CD14-positive monocyte (primary cell): ENCODE measurements at regions not wholly inside any gene's neighbourhood (a gene's known extent, or its start where the extent isn't known, plus 50 kb on each side); places are given as distances from the start of the nearest gene placed in this dataset.

Source experiments
- DNase-seq, 3 donors: peaks; one replicate each; pipeline ENCODE4 v3.0.0-alpha.2; 2011 to 2022
- H2AFZ ChIP-seq: 2 replicates; pipeline ENCODE4 v1.6.0; 2012; ENCODE audit warnings: mild to moderate bottlenecking, low read depth, low read length, inconsistent platforms; ENCODE audit not compliant: insufficient read depth, poor library complexity, severe bottlenecking
- H3K27ac ChIP-seq, 2 donors: 1 replicate in 1 of 2; 2 replicates in 1 of 2; pipeline ENCODE4 v1.5.1; 2012 to 2013; ENCODE audit warnings: low read length in 2 of 2, control low read depth in 1 of 2, inconsistent platforms in 1 of 2, low read depth in 1 of 2, mild to moderate bottlenecking in 1 of 2
- H3K27me3 ChIP-seq, 2 donors: one replicate each; pipeline versions ENCODE4 v1.6.0 to v1.6.1; 2011 to 2013; ENCODE audit warnings: low read length in 2 of 2; ENCODE audit not compliant: control insufficient read depth in 2 of 2, insufficient read depth in 2 of 2
- H3K36me3 ChIP-seq, 2 donors: replicated peaks in 1 of 2; 1 replicate in 1 of 2; 2 replicates in 1 of 2; pipeline versions ENCODE4 v1.5.1 to v1.6.1; 2012 to 2013; ENCODE audit warnings: low read length in 2 of 2, control low read depth in 1 of 2, inconsistent platforms in 1 of 2, mild to moderate bottlenecking in 1 of 2; ENCODE audit not compliant: insufficient read depth in 2 of 2, control insufficient read depth in 1 of 2
- H3K4me1 ChIP-seq, 2 donors: 1 replicate in 1 of 2; 2 replicates in 1 of 2; pipeline versions ENCODE4 v1.5.1 to v1.6.1; 2012 to 2013; ENCODE audit warnings: low read length in 2 of 2, control low read depth in 1 of 2, inconsistent platforms in 1 of 2, mild to moderate bottlenecking in 1 of 2, moderate library complexity in 1 of 2; ENCODE audit not compliant: insufficient read depth in 2 of 2, control insufficient read depth in 1 of 2
- H3K4me2 ChIP-seq: replicated peaks from 2 replicates; pipeline ENCODE3; 2012; ENCODE audit warnings: low read length, moderate library complexity, mild to moderate bottlenecking; ENCODE audit not compliant: poor library complexity, severe bottlenecking; ENCODE audit errors: extremely low read depth
- H3K4me3 ChIP-seq, 3 experiments: fragments of 200-600 bp in 1 of 3; sonication (generic) in 1 of 3; replicated peaks in 1 of 3; 1 replicate in 2 of 3; 2 replicates in 1 of 3; pipeline ENCODE4 v1.5.1; 2011 to 2013; ENCODE audit warnings: low read length in 3 of 3, mild to moderate bottlenecking in 3 of 3, control low read depth in 2 of 3, low read depth in 2 of 3, inconsistent platforms in 1 of 3, moderate library complexity in 1 of 3
- H3K79me2 ChIP-seq: 2 replicates; pipeline ENCODE4 v1.6.0; 2012; ENCODE audit warnings: mild to moderate bottlenecking, control low read depth, inconsistent platforms, low read length, moderate library complexity; ENCODE audit not compliant: insufficient read depth
- H3K9ac ChIP-seq: 2 replicates; pipeline ENCODE4 v1.6.0; 2017; ENCODE audit warnings: low read length, mild to moderate bottlenecking; ENCODE audit not compliant: insufficient read depth, poor library complexity, severe bottlenecking
- H3K9me3 ChIP-seq, 2 donors: replicated peaks in 1 of 2; 1 replicate in 1 of 2; 2 replicates in 1 of 2; pipeline versions ENCODE4 v1.5.1 to v1.6.1; 2012 to 2013; ENCODE audit warnings: low read length in 2 of 2, control low read depth in 1 of 2; ENCODE audit not compliant: control insufficient read depth in 1 of 2, insufficient read depth in 1 of 2
- H4K20me1 ChIP-seq: 2 replicates; pipeline ENCODE4 v1.6.0; 2012; ENCODE audit warnings: mild to moderate bottlenecking, low read length, control low read depth, moderate library complexity; ENCODE audit not compliant: insufficient read depth
- H3K27ac Mint-ChIP-seq, 7 donors: one replicate each; pipeline ENCODE4 v1.8.0; 2020; ENCODE audit warnings: mild to moderate bottlenecking in 7 of 7, mixed read lengths in 7 of 7, moderate library complexity in 6 of 7, inconsistent platforms in 2 of 7
- H3K27me3 Mint-ChIP-seq, 3 donors: one replicate each; pipeline ENCODE4 v1.8.0; 2021 to 2022; ENCODE audit warnings: low read depth in 3 of 3, mild to moderate bottlenecking in 3 of 3, mixed read lengths in 3 of 3, moderate library complexity in 3 of 3, inconsistent platforms in 1 of 3
- H3K36me3 Mint-ChIP-seq, 2 donors: one replicate each; pipeline ENCODE4 v1.8.0; 2020; ENCODE audit warnings: mixed read lengths in 2 of 2, inconsistent platforms in 1 of 2, mild to moderate bottlenecking in 1 of 2
- H3K4me1 Mint-ChIP-seq: one replicate; pipeline ENCODE4 v1.8.0; 2020; ENCODE audit warnings: mild to moderate bottlenecking, mixed read lengths
- H3K4me3 Mint-ChIP-seq, 2 donors: one replicate each; pipeline ENCODE4 v1.8.0; 2020; ENCODE audit warnings: mild to moderate bottlenecking in 2 of 2, mixed read lengths in 2 of 2, moderate library complexity in 1 of 2
- H3K9me3 Mint-ChIP-seq, 7 donors: one replicate each; pipeline ENCODE4 v1.8.0; 2020 to 2022; ENCODE audit warnings: mixed read lengths in 7 of 7, mild to moderate bottlenecking in 6 of 7, moderate library complexity in 6 of 7, inconsistent platforms in 2 of 7
- WGBS: methylation state at CpG from one replicate; pipeline ENCODE4 v1.1.5; 2013; ENCODE audit warnings: missing lambda C conversion rate; ENCODE audit not compliant: insufficient coverage; 5-methylcytosine and 5-hydroxymethylcytosine counted together
- intact Hi-C, 2 donors: fragments of 100-400 bp; cut with micrococcal nuclease; formaldehyde crosslinking; loops; one replicate each; pipeline versions ENCODE4 v1.15.0 to v1.15.1; 2023
- TF ChIP-seq, protein P1 (sequence below): fragments of 200-600 bp; IDR thresholded peaks from one replicate; pipeline ENCODE4 v1.8.0; 2022; ENCODE audit warnings: antibody characterized with exemption, mild to moderate bottlenecking

DNA sequence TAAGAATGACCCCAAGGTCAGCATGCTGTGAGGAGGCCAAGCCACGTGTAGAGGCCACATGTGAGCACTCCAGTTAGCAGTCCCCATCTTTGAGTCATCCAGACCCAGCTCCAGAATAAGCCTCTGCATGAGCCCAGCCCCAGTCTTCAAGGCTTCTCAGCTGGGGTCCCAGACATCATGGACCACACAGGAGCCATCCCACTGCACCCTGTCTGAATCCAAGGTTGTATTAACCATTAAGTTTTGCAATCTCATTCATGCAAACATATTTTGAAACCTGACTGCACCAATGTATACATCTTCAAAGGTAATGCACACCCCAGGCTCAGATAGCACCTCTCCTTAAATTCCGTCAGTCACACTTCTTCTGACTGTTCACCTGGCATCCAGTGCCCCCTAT is 249.1 kb upstream of the CHRNA7 start:
- no peaks in the 10 kb centered on the region for H3K36me3 Mint-ChIP-seq

DNA sequence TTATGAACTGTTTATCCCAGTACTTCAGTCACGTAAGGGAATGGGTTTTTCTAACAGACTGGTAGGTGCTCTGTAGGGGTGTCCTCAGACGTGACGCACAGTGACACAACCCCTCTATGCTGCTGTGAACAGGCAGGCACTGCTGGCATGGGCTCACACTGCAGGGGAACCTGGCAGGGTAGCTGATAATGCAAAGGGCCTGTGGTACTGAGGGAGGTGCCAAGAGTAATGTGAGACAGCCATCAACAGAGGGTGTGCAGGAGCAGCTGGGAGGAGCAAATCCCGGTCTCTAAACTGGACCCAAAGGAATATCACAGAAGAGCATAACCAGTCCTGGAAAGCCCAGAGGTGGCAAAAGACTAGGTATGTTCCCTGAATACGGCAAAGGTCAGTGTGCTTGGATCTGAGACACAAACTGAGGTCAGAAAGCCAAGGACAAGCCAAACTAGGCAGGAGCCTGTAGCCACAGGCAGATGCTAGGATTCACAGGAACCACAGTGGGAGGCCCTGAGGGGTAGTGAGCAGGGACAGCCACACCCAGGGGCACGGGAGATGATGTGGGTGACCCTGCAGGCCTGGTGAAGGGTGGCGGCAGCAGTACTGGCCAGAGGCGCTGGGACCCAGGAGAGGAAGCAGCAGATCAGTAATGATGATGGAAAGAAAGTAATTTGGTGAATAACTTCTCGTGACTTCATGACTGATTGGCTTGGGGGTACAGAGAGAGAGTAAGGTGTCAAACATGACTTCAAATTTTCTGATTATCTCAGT is 248.1 kb upstream of the CHRNA7 start:
- intact Hi-C loops = no loop called here
- Histone ChIP-seq H4K20me1 (no peaks in the 10 kb centered on the region), H3K9ac (no peak overlapping the region), H3K27me3 (no peaks in the 10 kb centered on the region), H2AFZ (no peak overlapping the region), H3K9me3 (no peaks in the 10 kb centered on the region), H3K4me1 (no peaks in the 10 kb centered on the region), H3K27ac (no peak overlapping the region), H3K4me3 (no peak overlapping the region), H3K79me2 (no peaks in the 10 kb centered on the region), H3K4me2 (no peak overlapping the region), H3K36me3 (no peaks in the 10 kb centered on the region)
- no peak for DNase-seq
- Mint-ChIP-seq H3K27me3 (peaks cover 1 to 3% (median 3%) of the 10 kb centered on the region in 3 donors), H3K9me3 (peaks cover 0 to 6% (median 0%) of the 10 kb centered on the region in 7 donors), H3K4me3 (no peak overlapping the region), H3K36me3 (no peaks in the 10 kb centered on the region), H3K27ac (no peak overlapping the region), H3K4me1 (no peaks in the 10 kb centered on the region)
- TF ChIP-seq, protein P1, sequence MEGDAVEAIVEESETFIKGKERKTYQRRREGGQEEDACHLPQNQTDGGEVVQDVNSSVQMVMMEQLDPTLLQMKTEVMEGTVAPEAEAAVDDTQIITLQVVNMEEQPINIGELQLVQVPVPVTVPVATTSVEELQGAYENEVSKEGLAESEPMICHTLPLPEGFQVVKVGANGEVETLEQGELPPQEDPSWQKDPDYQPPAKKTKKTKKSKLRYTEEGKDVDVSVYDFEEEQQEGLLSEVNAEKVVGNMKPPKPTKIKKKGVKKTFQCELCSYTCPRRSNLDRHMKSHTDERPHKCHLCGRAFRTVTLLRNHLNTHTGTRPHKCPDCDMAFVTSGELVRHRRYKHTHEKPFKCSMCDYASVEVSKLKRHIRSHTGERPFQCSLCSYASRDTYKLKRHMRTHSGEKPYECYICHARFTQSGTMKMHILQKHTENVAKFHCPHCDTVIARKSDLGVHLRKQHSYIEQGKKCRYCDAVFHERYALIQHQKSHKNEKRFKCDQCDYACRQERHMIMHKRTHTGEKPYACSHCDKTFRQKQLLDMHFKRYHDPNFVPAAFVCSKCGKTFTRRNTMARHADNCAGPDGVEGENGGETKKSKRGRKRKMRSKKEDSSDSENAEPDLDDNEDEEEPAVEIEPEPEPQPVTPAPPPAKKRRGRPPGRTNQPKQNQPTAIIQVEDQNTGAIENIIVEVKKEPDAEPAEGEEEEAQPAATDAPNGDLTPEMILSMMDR = no peak
- WGBS = 80% methylated on average over 7 of the region's 9 CpGs

More for the DNA sequence above, 249.1 kb upstream of the CHRNA7 start:
- Histone ChIP-seq H3K9me3 (no peaks in the 10 kb centered on the region), H3K79me2 (no peaks in the 10 kb centered on the region), H3K27me3 (no peaks in the 10 kb centered on the region), H3K9ac (no peak overlapping the region), H3K4me2 (no peak overlapping the region), H2AFZ (no peak overlapping the region), H3K36me3 (no peaks in the 10 kb centered on the region), H3K4me1 (no peaks in the 10 kb centered on the region), H4K20me1 (no peaks in the 10 kb centered on the region), H3K4me3 (no peak overlapping the region), H3K27ac (no peak overlapping the region)
- TF ChIP-seq, protein P1 = no peak
- Mint-ChIP-seq H3K4me1 (no peaks in the 10 kb centered on the region), H3K27ac (no peak overlapping the region), H3K27me3 (peaks cover 1 to 3% (median 2%) of the 10 kb centered on the region in 3 donors), H3K9me3 (peaks cover 0 to 6% (median 0%) of the 10 kb centered on the region in 7 donors), H3K4me3 (no peak overlapping the region)
- intact Hi-C loops = no loop called here
- no peak for DNase-seq
- WGBS = 91% methylated on average over 2 of the region's 2 CpGs
